ENCODE measurements at regions not wholly inside any gene's neighbourhood (a gene's known extent, or its start where the extent isn't known, plus 50 kb on each side); places are given as distances from the start of the nearest gene placed in this dataset.
"Not testable (repeated sequence)": the region's sequence is repeated elsewhere in the genome, so short reads cannot be mapped to it uniquely, and the experiment has no call there.

DNA sequence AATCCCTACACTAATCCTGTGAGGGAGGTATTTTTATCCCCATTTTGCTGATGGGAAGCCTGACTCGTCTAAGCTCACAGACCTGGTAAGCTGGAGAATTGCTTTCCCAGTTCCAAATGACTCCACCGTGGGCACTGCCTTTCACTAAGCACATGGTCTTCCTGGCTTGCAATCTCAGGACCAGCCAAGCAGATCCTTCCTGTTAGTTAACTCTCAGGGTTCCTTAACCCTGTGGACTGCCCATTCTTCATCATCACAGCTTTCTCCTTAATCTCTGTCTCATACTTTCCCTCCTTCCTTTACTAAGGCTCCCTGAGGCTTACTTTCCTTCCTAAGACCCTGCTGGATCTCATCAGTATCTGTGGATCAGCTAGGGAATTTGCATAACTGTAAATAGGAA lies 122.2 kb upstream of the ZEB2 start:
- intact Hi-C loops (cut with DNase I): no loop called here
- H3K27ac ChIP-seq: no peak overlapping the region
- no peak for DNase-seq
- H3K27me3 ChIP-seq: no peaks in the 10 kb centered on the region
- TF ChIP-seq POLR2A (IDR thresholded peaks at IDR 0.05): no peak
- no peak for TF ChIP-seq CTCF (IDR thresholded peaks at IDR 0.05)
- TF ChIP-seq EP300 (IDR thresholded peaks at IDR 0.05): no peak
- WGBS, 3 donors: 52 to 63% (median 55%) methylated on average over 2 of the region's 2 CpGs
- H3K4me3 ChIP-seq: no peak overlapping the region
- no peaks in the 10 kb centered on the region for H3K36me3 ChIP-seq
- H3K4me1 ChIP-seq (ENCODE audit: insufficient read depth): no peaks in the 10 kb centered on the region
- H3K9me3 ChIP-seq: no peaks in the 10 kb centered on the region

DNA sequence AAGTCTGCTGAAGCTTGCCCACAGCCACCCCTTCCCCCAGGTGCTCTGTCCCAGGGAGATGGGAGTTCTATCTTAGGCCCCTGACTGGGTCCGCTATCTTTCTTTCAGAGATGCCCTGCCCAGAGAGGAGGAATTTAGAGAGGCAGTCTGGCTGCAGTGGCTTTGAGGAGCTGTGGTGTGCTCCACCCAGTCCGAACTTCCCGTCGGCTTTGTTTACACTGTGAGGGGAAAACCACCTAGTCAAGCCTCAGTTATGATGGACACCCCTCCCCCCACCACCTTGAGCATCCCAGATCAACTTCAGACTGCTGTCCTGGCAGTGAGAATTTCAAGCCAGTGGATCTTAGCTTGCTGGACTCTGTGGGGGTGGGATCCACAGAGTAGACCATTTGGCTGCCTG lies 118.3 kb upstream of the ZEB2 start:
- not testable (repeated sequence) for DNase-seq
- 92 to 97% (median 97%) methylated on average over 4 of the region's 4 CpGs for WGBS, 3 donors

DNA sequence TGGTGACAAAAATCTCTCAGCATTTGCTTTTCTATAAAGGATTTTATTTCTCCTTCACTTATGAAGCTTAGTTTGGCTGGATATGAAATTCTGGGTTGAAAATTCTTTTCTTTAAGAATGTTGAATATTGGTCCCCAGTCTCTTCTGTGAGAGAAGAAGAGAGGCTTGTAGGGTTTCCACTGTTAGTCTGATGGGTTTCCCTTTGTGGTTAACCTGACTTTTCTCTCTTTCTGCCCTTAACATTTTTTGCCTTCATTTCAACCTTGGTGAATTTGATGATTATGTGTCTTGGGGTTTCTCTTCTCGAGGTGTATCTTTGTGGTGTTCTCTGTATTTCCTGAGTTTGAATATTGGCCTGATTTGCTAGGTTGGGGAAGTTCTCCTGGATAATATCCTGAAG lies 116.9 kb upstream of the ZEB2 start:
- H3K36me3 ChIP-seq; H3K9me3 ChIP-seq; H3K27ac ChIP-seq; intact Hi-C loops (cut with DNase I); H3K27me3 ChIP-seq; H3K4me1 ChIP-seq (ENCODE audit: insufficient read depth); H3K4me3 ChIP-seq; DNase-seq: not testable (repeated sequence)
- WGBS, 3 donors: 73 to 93% (median 89%) methylated on average over 1 of the region's 1 CpG

More for the DNA sequence above, 118.3 kb upstream of the ZEB2 start:
- H3K27me3 ChIP-seq; H3K4me1 ChIP-seq (ENCODE audit: insufficient read depth); H3K27ac ChIP-seq; H3K4me3 ChIP-seq; H3K9me3 ChIP-seq; intact Hi-C loops (cut with DNase I); H3K36me3 ChIP-seq: not testable (repeated sequence)

GRCh38 chr2:144632809-144633208 lies 112.9 kb upstream of the ZEB2 start:
- H3K27ac ChIP-seq: no peak overlapping the region
- 92 to 94% (median 93%) methylated on average over 2 of the region's 2 CpGs for WGBS, 3 donors
- no peak overlapping the region for H3K4me3 ChIP-seq
- DNase-seq: no peak
- no peaks in the 10 kb centered on the region for H3K36me3 ChIP-seq
- intact Hi-C loops (cut with DNase I): no loop called here
- no peaks in the 10 kb centered on the region for H3K4me1 ChIP-seq (ENCODE audit: insufficient read depth)
- TF ChIP-seq POLR2A (IDR thresholded peaks at IDR 0.05): no peak
- TF ChIP-seq CTCF (IDR thresholded peaks at IDR 0.05): no peak
- TF ChIP-seq EP300 (IDR thresholded peaks at IDR 0.05): no peak
- no peaks in the 10 kb centered on the region for H3K9me3 ChIP-seq
- H3K27me3 ChIP-seq: no peaks in the 10 kb centered on the region

DNA sequence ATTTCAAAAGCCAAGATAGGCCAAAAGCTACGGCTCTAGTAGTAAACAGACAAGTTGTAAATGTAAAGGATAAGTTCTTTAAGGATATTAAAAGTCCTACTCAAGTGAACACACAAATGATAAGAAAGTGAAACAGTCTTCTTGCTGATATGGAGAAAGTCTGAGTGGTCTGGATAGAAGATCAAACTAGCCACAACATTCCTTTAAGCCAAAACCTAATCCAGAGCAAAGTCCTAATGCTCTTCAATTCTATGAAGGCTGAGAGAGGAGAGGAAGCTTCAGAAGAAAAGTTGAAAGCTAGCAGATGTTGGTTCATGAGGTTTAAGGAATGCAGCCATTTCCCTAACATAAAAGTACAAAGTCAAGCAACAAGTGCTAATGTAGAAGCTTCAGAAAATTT lies 111.7 kb upstream of the ZEB2 start:
- Histone ChIP-seq H3K27me3 (no peaks in the 10 kb centered on the region), H3K4me3 (no peak overlapping the region)

GRCh38 chr2:144630459-144631215 lies 110.7 kb upstream of the ZEB2 start:
- DNase-seq: no peak
- no peaks in the 10 kb centered on the region for H3K36me3 ChIP-seq
- H3K4me1 ChIP-seq (ENCODE audit: insufficient read depth): no peaks in the 10 kb centered on the region
- 91 to 93% (median 92%) methylated on average over 2 of the region's 2 CpGs for WGBS, 3 donors
- TF ChIP-seq EP300 (IDR thresholded peaks at IDR 0.05) (no peak), CTCF (IDR thresholded peaks at IDR 0.05) (no peak), POLR2A (IDR thresholded peaks at IDR 0.05) (no peak)
- no peaks in the 10 kb centered on the region for H3K27me3 ChIP-seq
- intact Hi-C loops (cut with DNase I): no loop called here
- H3K4me3 ChIP-seq: no peak overlapping the region
- no peaks in the 10 kb centered on the region for H3K9me3 ChIP-seq
- no peak overlapping the region for H3K27ac ChIP-seq

More for the DNA sequence above, 111.7 kb upstream of the ZEB2 start:
- intact Hi-C loops (cut with DNase I): no loop called here
- 58 to 64% (median 64%) methylated on average over 1 of the region's 1 CpG for WGBS, 3 donors
- TF ChIP-seq POLR2A (IDR thresholded peaks at IDR 0.05): no peak
- no peak for DNase-seq
- no peaks in the 10 kb centered on the region for H3K9me3 ChIP-seq
- no peak overlapping the region for H3K27ac ChIP-seq
- H3K4me1 ChIP-seq (ENCODE audit: insufficient read depth): no peaks in the 10 kb centered on the region
- no peaks in the 10 kb centered on the region for H3K36me3 ChIP-seq
